MG63 (cell line): ENCODE measurements at regions not wholly inside any gene's neighbourhood (a gene's known extent, or its start where the extent isn't known, plus 50 kb on each side); places are given as distances from the start of the nearest gene placed in this dataset.
A peak's percentile ranks its signal among the peaks of the same experiment; 100 is the strongest.

Experiments used
- DNase-seq: peaks from one replicate; pipeline ENCODE4 v3.0.0-alpha.2; 2020
- H3K27me3 ChIP-seq: fragments of 250-450 bp; sonication (Bioruptor Pico); 2 replicates; pipeline ENCODE4 v1.5.1; 2020; ENCODE audit warnings: mild to moderate bottlenecking, moderate library complexity
- H3K36me3 ChIP-seq: fragments of 250-450 bp; sonication (Bioruptor Pico); 2 replicates; pipeline ENCODE4 v1.5.1; 2020; ENCODE audit warnings: mild to moderate bottlenecking, moderate library complexity
- H3K4me3 ChIP-seq: fragments of 250-450 bp; sonication (Bioruptor Pico); 2 replicates; pipeline ENCODE4 v1.5.1; 2020; ENCODE audit warnings: mild to moderate bottlenecking, moderate library complexity
- H3K9me3 ChIP-seq: fragments of 250-450 bp; sonication (Bioruptor Pico); 2 replicates; pipeline ENCODE4 v1.5.1; 2020; ENCODE audit warnings: mild to moderate bottlenecking, moderate library complexity

DNA sequence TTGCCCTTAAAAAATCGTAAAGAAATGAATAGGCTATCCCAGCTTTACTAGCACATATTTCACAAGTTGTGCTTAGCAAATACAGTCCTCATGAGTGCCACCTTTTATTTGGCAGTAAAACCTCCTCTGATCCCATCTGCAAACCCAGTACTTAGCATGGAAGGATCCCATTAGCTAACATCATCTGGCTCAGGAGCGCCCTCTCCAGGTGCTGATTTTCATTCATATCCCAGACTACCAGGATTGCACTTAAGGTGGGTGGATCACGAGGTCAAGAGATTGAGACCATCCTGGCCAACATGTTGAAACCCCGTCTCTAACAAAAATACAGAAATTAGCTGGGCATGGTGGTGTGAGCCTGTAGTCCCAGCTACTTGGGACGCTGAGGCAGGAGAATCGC lies 76.1 kb upstream of the PAX6 start:
- Histone ChIP-seq H3K9me3 (no peaks in the 10 kb centered on the region), H3K27me3 (no peaks in the 10 kb centered on the region), H3K4me3 (no peak overlapping the region), H3K36me3 (no peaks in the 10 kb centered on the region)
- no peak for DNase-seq

- DNase-seq: no peak
- Histone ChIP-seq H3K36me3 (no peaks in the 10 kb centered on the region), H3K9me3 (no peaks in the 10 kb centered on the region), H3K4me3 (no peak overlapping the region), H3K27me3 (no peaks in the 10 kb centered on the region)
Measured at GRCh38 chr11:31884080-31884479, 73.0 kb upstream of the PAX6 start.

DNA sequence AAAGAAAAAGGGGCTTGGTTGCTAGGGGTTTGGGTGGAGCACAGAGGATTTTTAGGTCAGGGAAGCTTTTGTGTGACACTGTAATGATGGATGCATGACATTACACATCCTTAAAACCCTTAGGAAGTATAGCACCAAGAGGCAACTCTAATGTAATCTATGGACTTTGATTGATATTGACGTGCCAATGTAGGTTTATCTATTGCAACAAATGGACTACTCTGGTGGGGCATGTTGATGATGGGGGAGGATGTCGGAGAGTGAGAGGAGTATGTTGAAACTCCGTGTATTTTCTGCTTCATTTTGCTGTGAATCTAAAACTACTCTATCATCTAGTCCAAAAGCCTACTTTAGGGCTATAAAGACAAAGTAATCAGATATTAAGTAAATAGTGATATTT lies 72.3 kb upstream of the PAX6 start:
- no peak overlapping the region for H3K4me3 ChIP-seq
- H3K27me3 ChIP-seq: no peaks in the 10 kb centered on the region
- no peaks in the 10 kb centered on the region for H3K36me3 ChIP-seq
- DNase-seq: no peak
- no peaks in the 10 kb centered on the region for H3K9me3 ChIP-seq

GRCh38 chr11:31882951-31883392 lies 71.8 kb upstream of the PAX6 start:
- no peaks in the 10 kb centered on the region for H3K36me3 ChIP-seq
- H3K27me3 ChIP-seq: no peaks in the 10 kb centered on the region
- H3K9me3 ChIP-seq: no peaks in the 10 kb centered on the region
- H3K4me3 ChIP-seq: no peak overlapping the region
- DNase-seq: peak; percentile 34

- DNase-seq: no peak
- no peaks in the 10 kb centered on the region for H3K36me3 ChIP-seq
- H3K9me3 ChIP-seq: no peaks in the 10 kb centered on the region
- H3K4me3 ChIP-seq: no peak overlapping the region
- H3K27me3 ChIP-seq: no peaks in the 10 kb centered on the region
Measured at GRCh38 chr11:31881825-31882224, 70.7 kb upstream of the PAX6 start.

DNA sequence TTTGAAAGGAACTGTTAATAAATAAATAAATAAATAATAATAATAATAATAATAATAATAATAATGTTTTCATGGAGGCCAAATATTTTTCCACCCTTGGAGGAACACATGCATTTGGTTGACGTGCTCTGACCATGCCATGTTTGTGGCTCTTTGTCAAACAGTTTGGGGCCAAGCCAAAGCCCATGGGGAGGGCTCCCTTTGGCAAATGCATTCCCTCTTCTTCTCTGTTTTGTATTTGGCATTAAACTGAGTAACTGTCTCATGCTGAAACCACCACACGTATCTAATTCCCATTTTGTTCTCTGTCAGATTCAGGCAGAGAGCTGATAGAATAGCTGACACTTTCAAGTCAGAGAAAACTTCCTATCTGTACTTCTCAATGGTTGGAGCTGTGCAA lies 68.6 kb upstream of the PAX6 start:
- Histone ChIP-seq H3K4me3 (no peak overlapping the region), H3K27me3 (no peaks in the 10 kb centered on the region), H3K9me3 (no peaks in the 10 kb centered on the region), H3K36me3 (no peaks in the 10 kb centered on the region)
- no peak for DNase-seq

GRCh38 chr11:31877863-31878262 lies 66.7 kb upstream of the PAX6 start:
- Histone ChIP-seq H3K9me3 (no peaks in the 10 kb centered on the region), H3K4me3 (no peak overlapping the region), H3K36me3 (no peaks in the 10 kb centered on the region), H3K27me3 (no peaks in the 10 kb centered on the region)
- DNase-seq: no peak

DNA sequence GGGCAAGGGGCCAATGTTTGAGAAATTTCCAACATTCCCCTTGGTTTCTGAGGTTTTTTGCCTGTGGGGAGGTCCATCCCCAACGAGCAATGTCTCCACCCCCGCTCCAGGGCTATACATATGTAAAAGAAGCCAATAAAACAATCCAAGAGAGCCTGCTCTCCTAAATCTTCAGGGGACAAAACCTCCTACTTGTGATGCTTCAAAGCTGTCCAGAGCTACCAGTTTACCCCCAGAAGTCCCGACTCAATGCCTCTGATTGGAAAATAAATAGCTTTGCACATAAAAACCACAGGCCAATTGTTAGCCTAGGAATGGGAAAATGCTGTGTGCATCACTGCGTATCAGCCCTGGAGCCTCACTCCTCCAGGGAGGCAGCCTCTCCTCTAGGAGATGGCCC lies 66.0 kb upstream of the PAX6 start:
- no peak for DNase-seq
- H3K9me3 ChIP-seq: no peaks in the 10 kb centered on the region
- no peaks in the 10 kb centered on the region for H3K36me3 ChIP-seq
- no peaks in the 10 kb centered on the region for H3K27me3 ChIP-seq
- no peak overlapping the region for H3K4me3 ChIP-seq

DNA sequence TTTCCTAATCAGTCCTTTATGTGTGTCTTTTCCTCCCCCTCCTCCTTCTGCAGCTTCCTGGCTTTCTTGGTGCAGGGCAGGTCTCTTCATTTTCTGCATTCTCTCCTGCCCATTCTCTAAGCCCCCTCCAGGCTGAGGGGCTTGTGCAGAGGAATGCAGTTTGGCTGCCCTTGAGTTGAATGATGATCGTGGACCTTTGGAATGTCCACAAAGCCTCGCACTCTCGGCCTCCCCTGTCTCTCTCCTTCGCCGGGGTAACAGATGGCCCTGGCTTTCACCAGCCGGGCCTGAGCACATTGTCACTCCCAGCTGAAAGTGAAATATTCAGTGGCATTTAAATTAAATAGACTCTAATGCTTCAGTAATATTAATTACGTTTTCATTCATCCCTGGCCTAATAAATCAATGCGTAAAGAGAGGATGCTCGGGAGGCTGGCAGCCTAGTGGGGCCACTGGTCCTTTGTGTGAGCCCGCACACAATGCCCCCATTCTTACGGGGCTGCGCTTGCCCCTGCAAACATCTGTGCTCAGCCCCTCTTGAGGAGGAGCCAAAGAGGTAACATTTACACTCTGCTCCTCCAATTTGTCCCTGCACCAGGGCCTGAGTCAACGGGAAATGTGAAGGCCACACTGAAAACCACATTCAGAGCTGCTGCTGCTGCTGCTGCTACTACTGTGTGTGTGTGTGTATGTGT lies 64.9 kb upstream of the PAX6 start:
- H3K27me3 ChIP-seq: no peaks in the 10 kb centered on the region
- H3K36me3 ChIP-seq: no peaks in the 10 kb centered on the region
- no peak for DNase-seq
- no peaks in the 10 kb centered on the region for H3K9me3 ChIP-seq
- no peak overlapping the region for H3K4me3 ChIP-seq

DNA sequence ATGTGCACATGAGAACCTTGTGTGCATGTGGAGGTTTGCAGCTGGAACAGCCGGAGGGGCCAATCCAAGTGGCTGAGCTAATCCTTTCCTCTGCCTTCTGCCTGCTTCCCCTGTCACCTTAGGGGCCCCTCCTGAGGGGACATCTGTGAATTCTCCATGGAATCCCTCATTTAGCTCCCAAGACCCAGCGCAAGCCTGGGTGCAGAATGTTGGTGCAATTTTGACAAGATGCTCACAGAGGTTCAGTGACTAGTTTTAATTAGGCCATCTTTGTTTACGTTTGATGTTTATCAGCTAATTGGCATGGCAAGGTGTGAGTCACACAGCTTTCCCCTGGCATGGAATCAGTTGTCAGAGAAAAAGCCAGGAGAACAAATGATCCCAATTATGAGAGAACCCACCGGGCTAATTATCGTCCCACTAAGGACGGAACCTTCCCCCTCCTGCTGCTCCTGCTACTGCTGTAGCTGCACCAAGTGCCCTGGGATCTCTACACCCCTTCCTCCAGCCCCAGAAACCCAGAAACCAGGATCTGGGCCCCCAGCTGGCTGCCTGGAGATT lies 63.6 kb upstream of the PAX6 start:
- H3K4me3 ChIP-seq: no peak overlapping the region
- no peak for DNase-seq
- no peaks in the 10 kb centered on the region for H3K36me3 ChIP-seq
- H3K9me3 ChIP-seq: no peaks in the 10 kb centered on the region
- H3K27me3 ChIP-seq: no peaks in the 10 kb centered on the region

GRCh38 chr11:31873124-31873523 lies 62.0 kb upstream of the PAX6 start:
- Histone ChIP-seq H3K9me3 (no peaks in the 10 kb centered on the region), H3K36me3 (no peaks in the 10 kb centered on the region), H3K4me3 (no peak overlapping the region), H3K27me3 (no peaks in the 10 kb centered on the region)
- no peak for DNase-seq

GRCh38 chr11:31872076-31872443 lies 60.9 kb upstream of the PAX6 start:
- Histone ChIP-seq H3K9me3 (no peaks in the 10 kb centered on the region), H3K36me3 (no peaks in the 10 kb centered on the region), H3K27me3 (no peaks in the 10 kb centered on the region), H3K4me3 (no peak overlapping the region)
- no peak for DNase-seq

GRCh38 chr11:31871310-31872075 lies 60.4 kb upstream of the PAX6 start:
- no peaks in the 10 kb centered on the region for H3K27me3 ChIP-seq
- H3K36me3 ChIP-seq: no peaks in the 10 kb centered on the region
- no peak overlapping the region for H3K4me3 ChIP-seq
- no peaks in the 10 kb centered on the region for H3K9me3 ChIP-seq
- no peak for DNase-seq

- H3K36me3 ChIP-seq: no peaks in the 10 kb centered on the region
- peak; percentile 44 for DNase-seq
- no peaks in the 10 kb centered on the region for H3K27me3 ChIP-seq
- H3K4me3 ChIP-seq: no peak overlapping the region
- no peaks in the 10 kb centered on the region for H3K9me3 ChIP-seq
Measured at GRCh38 chr11:31870609-31871309, 59.6 kb upstream of the PAX6 start.

DNA sequence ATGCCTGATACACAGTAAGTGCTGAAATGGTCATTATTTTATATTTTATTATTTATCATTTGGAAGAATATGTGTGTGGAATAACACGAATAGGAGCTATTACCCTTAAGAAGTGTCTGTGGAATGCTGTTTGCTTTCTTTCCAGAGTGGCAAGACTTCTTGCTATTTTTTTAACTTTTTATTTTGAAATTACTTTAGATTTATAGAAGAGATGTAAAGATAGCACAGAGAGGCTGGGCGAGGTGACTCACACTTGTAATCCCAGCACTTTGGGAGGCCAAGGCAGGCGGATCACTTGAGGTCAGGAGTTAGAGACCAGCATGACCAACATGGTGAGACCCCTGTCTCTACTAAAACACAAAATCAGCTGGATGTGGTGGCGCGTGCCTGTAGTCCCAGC lies 58.9 kb upstream of the PAX6 start:
- no peak for DNase-seq
- no peaks in the 10 kb centered on the region for H3K36me3 ChIP-seq

GRCh38 chr11:31865606-31866300 lies 54.6 kb upstream of the PAX6 start:
- no peaks in the 10 kb centered on the region for H3K9me3 ChIP-seq
- H3K27me3 ChIP-seq: no peaks in the 10 kb centered on the region
- DNase-seq: no peak
- no peak overlapping the region for H3K4me3 ChIP-seq
- no peaks in the 10 kb centered on the region for H3K36me3 ChIP-seq

More for the DNA sequence above, 58.9 kb upstream of the PAX6 start:
- Histone ChIP-seq H3K4me3 (no peak overlapping the region), H3K9me3 (no peaks in the 10 kb centered on the region), H3K27me3 (no peaks in the 10 kb centered on the region)
